GM03348 (cell line): ENCODE measurements at regions not wholly inside any gene's neighbourhood (a gene's known extent, or its start where the extent isn't known, plus 50 kb on each side); places are given as distances from the start of the nearest gene placed in this dataset.
"Not testable (repeated sequence)": the region's sequence is repeated elsewhere in the genome, so short reads cannot be mapped to it uniquely, and the experiment has no call there.

Experiments used
- DNase-seq: peaks from one replicate; pipeline ENCODE4 v3.0.0; 2012; ENCODE audit warnings: low spot score

DNA sequence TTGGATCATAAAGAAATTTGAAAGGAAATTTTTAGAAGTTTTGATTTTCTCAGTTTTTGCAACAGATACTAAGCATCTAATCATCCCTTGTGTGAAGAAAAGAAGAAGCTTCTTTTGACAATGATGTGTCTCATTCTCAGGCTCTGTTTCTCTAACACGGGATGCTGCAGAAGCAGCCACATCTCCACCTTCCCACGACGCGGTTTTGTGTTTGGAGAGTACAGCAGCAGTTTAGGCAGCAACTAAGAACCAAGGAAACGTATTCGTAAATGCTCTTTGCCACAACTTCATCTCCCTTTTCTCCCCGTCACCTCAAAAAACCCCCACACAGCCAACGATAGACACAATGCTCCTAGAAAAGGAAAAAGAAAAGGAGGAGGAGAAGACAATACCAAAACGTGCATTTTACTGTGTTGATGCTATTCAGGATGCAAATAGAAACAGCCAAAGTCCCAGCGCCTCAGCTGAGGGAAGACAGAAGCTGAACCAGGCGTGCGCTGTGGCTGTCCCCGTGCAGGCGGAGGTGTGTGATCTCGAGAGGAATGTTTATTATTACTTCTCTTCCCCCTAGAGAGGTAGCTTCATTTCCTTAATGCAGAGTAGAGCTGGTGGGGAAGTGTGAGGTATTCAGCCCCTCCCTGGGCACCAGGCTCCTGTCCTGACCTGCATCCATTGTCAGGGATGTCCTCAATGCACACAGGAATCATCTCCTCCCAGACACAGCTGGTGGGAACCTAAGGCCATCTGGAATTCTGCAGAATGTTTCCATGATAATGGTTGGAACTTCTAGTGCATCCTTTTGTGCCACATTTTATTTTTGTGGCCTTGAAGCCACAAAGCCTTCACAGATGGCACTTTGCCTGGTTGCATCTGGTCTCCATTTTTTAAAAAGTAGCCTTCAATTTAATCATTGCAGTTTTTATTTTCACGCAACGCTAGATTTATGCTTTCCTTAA is 174.6 kb upstream of the KLF6 start:
- DNase-seq = no peak

DNA sequence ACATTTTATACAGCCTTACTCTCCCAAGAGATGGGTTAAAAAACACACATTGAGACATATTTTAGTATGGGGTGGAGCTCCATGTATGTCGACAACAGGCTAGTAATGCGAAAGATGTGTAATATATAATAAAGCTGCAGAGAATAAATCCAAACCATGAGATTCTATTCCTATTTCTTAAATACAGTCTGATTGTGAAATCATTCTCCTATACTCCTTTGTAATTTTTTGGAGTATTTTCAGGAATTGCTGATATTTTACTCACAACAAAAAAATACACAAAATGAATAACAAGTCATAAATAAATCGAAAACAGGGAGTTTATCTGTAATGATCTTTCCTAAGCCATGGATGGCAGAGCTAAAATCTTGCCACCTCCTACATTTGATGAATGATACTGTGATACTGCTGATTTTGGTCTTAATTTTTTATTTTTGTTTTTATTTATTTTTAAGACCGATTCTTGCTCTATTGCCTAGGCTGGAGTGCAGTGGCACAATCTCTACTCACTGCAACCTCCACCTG is 173.5 kb upstream of the KLF6 start:
- DNase-seq = no peak

DNA sequence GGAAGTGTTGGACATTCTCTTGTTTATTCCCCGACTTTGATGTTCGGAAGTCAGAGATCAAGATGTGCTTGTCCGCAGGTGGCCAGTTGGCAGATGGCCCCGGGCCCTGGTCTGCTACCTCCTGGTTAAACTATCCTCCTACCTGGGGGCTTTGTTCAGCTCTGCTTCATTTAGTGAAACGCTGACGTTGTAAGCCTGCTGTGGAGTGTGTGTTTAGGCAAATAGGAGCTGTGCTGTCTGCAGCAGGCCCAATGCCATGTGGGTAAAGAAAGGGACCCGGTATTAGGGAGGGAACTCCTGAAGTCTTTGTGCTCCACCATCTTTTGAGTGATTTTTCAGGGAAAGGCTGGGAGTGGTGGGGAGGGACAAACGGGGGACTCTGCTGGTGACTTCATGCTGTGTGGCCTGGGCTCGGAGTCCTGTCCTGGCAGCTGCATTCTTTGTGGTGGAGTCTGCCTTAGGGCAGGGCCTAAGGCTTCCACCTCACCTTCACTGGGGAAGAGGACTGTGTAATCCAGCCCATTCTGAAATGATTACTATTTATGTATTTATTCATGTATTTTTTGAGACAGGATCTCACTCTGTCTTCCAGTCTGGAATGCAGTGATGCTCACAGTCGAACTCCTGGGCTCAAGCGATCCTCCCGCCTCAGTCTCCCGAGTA is 171.1 kb upstream of the KLF6 start:
- no peak for DNase-seq

DNA sequence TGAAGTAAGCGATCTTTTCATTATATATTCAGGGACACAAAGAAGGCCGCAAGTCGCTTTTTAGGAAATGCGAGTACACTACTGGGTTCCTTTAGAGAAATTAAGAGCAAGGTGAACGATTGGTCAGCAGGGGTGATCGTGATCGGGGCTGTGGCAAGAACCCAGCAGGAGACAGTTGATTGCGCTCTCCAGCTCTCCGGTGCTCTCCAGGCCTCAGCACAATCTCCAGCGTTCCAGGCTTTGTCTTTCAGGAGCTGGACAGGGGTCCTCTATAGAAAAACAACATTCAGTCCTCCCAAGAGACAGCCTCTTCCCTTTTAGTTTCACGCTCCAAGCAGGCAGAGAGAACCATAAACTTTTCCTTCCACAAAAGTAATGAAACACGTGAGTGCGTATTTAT is 170.5 kb upstream of the KLF6 start:
- no peak for DNase-seq

DNA sequence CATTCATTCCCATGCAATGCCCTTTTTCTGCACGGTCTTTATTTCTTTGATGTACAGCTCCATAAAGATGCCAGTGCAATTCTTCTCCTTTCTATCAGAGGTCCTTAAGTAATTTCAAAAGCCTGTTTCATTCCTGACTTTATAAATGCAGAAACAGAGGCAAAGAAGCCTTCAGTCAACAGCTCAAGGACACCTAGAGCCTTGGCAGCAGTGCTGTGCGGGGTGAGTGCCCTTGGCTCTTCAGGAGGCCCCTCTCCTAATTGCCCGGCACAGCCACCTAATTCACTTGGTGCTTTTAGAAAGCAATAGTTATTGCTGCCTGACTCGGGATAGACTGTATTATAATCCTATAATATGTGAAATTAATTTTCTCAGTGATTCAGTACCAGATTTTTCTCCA is 169.6 kb upstream of the KLF6 start:
- DNase-seq = no peak

DNA sequence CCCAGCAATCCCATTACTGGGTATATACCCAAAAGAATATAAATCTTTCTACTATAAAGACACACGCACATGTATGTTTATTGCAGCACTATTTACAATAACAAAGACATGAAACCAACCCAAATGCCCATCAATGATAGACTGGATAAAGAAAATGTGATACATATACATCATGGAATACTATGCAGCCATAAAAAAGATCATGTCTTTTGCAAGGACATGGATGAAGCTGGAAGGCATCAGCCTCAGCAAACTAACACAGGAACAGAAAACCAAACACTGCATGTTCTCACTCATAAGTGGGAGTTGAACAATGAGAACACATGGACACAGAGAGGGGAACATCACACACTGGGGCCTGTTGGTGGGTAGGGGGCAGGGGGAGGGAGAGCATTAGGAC is 169.0 kb upstream of the KLF6 start:
- not testable (repeated sequence) for DNase-seq

DNA sequence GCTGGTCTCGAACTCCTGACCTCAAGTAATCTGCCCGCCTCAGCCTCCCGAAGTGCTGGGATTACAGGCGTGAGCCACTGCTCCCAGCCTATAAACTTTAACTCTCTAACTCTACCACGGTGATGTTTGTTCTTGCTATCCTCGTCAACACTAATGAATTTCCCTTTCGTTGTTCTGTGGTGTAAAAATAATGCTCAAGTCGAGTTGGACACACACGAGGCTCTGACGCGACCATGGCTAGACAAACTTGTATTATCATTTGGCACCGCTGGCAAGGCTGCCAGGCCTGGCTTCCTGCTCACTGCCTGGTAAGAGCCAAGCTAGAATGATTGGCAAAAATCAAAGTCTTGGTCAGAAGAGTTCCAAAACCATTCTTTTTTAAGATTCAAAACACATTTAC is 167.0 kb upstream of the KLF6 start:
- DNase-seq = no peak

DNA sequence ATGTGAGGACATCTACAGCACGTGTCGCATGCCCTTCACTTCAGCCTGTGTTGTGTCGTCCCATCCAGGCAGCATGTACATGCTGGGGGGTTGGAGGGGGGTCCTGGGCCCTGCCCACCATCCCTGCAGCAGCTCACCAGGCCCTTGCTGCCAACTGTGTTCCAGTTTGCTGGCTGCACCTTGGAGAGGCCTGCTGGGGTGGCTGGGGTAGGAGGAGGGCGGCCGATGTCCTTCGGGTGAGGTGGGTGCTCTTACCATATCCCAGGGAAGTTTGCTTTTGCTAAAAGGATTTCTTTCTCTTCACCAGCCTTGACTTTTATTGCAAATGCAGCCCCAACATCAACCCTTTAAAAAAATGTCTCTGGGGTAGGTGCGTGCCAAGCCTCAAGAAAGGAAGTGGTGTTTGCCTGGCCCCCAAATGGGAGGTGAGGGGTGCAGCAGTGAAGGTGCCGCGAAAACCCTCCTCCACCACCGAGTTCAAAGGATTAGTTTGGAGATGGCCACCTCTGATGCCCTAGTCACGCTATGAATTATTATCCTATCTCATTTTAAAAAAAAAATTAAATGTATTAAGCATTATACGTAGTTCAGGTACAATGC is 165.8 kb upstream of the KLF6 start:
- no peak for DNase-seq

DNA sequence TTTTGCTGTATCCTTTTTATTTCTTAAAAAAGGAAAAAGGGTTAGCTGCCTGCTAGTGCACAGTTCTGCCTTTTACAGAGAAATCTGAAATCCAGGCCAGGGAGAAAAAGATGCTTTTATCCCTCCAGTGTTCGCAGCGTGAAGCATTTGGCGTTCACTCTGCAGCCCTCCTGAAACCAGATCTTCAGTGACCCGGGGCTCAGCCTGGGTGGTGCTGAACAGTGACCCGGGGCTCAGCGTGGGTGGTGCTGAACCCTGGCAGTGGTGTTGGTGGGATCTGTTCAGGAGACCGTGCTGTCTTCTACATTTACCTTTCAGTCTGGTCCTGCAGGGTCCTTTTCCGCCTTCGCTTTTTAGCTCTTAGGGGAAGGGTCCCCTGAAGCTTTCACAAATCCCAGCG is 164.7 kb upstream of the KLF6 start:
- DNase-seq = no peak

DNA sequence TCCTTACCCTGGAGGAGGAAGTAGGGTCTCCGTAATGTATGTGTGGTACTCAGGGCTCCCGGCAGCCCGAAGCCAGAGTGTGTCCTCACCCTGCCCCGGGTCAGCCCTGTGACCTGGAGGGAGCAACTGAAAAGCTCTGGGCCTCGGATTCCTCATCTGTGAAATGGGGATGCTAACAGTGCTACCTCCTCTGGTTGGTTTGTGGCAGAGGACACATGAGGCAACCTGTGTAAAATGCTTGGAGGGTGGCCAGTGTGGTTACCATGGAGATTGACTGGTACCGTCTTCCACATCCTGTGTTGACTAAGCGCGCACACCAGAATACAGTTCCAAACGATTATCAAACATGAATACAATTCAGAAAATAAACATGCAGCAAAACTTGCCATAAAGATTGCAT is 163.8 kb upstream of the KLF6 start:
- DNase-seq = no peak

DNA sequence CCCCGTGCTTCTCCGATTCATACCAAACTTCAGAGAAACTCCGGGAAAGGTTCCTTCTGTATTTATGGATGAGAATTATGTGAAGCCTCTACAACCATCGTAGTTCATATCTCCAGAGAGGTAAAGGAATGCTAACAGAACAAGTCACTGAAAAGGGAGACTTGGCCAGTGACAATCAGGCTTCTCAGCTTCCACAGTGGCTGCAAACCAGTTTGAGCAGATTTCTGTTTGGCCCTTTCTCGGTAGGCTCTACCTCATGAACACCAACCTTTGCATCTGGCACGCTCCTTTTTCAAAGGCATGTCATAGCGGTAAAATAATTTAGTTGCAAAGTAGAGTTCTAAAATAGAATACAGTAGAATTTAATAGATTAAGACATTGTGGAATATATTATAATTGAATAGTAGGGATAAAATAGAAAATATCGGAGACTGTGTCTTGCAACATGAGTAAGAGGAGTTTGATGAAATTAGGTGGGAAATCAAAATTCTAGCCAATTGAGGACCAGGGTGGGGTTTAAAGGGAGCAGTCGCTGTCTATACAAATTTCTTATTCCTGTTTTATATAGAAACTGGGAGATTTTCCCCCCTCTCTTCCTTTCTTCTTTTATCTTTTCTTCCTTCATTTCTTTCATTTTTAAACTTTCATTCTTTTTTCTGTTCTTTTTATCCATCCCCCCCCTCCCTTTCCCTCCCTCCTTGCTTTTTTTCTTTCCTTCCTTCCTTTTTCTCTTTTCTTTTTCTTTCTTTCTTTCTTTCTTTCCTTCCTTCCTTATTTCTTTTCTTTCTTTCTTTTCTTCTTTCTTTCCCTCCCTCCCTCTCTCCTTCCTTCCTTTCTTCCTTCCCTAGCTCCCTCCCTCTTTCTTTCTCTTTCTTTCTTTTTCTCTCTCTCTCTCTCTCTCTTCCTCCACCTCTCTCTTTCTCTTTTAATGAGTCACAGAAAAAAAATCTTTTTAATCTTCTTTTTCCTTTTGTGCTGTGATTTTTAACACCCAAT is 161.5 kb upstream of the KLF6 start:
- DNase-seq = no peak

DNA sequence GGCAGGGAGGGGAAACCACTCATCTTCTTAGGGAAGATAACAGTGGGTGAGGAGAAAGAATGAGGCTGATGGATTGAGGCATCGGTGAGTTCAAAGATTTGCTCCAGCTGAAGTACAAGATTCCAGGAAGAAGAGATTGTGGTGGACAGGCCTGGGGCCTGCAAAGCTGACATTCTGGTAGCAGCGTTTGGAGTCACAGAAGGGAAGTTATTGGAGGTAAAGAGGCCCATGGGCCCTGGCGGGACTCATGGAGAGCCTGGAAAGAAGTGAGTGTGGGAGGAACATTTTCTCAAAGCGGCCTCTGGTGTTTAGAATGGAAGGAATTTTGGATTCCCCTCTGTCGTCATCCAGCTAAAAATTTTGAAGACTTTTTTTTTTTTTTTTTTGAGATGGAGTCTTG is 160.0 kb upstream of the KLF6 start:
- no peak for DNase-seq

DNA sequence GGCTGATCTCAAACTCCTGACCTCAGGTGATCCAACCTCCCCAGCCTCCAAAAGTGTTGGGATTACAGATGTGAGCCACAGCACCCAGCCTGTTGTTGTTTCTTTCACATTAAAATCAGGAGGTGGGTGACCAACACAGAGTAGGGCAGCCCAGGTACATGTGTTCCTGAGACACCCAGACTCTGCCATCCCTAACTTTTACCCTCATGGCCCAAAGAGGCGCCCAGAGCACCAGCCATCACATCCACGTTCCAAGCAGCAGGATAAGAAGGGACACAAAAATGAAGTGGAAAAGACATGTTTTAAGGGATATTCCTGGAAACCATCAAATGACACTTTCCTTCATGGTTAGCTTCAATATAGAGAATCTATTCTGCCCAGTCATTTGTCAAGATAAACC is 159.6 kb upstream of the KLF6 start:
- no peak for DNase-seq

DNA sequence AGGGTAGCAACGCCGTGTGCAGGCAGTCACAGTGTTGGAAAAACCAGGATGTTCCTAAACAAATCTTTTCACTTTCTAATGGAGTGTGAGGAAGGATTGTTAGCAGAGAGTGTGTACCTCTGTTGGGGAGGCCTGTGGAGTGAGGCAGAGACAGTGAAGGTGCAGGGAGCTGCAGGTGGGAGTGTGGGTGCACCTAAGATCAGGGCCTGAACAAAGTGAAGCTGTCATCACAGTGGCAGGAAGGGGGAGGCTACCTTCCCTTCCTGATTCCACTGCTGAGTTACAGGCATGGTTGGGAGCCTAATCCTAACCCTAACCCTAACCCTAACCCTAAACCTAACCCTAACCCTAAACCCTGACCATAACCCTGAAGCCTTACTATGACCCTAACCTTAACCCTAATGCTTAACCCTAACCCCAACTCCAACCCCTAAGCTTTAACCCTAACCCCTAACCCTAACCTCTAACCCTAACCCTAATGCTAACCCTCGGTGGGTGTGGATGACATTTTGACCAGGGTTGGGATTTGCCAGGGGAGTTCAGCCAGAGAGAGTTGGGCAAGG is 158.8 kb upstream of the KLF6 start:
- DNase-seq = no peak

DNA sequence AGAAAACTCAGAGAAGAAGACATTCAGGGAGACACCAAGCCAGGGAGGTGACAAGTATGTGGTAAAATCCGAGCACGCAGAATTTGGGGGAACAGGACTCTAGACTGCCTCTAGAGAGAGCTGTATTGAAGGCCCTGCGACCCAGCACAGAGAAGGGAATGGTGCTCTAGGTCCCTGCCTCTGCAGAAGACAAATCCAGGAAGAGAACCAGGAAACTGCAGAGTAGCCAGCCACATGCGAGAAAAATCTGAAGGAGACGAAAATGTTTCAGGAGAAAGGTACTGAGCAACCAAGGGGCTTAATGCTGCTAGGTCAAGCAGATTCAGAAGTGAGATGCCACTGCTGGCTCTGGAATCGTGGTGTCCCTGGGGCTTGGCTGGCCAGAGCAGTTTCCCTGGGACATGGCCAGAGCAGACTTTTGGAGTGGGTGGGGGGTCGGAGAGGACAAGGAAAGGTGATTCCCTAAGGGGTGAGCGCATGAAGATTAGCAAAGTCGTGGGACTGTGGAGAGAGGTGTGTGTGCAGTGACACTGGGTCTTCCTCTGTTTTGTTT is 158.0 kb upstream of the KLF6 start:
- no peak for DNase-seq

DNA sequence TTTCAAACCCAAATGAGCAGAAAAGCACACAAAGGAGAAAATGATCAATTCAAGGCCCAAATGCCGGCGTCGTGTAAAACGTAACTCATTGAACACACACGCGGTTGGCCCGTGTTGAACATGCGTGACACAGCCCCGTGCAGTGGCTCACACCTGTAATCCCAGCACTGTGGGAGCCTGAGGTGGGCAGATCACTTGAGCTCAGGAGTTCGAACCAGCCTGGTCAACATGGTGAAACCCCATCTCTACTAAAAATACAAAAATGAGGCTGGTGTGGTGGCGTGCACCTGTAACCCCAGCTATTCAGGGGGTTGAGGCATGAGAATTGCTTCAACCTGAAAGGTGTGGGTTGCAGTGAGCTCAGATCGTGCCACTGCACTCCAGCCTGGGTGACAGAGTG is 156.7 kb upstream of the KLF6 start:
- DNase-seq = no peak

DNA sequence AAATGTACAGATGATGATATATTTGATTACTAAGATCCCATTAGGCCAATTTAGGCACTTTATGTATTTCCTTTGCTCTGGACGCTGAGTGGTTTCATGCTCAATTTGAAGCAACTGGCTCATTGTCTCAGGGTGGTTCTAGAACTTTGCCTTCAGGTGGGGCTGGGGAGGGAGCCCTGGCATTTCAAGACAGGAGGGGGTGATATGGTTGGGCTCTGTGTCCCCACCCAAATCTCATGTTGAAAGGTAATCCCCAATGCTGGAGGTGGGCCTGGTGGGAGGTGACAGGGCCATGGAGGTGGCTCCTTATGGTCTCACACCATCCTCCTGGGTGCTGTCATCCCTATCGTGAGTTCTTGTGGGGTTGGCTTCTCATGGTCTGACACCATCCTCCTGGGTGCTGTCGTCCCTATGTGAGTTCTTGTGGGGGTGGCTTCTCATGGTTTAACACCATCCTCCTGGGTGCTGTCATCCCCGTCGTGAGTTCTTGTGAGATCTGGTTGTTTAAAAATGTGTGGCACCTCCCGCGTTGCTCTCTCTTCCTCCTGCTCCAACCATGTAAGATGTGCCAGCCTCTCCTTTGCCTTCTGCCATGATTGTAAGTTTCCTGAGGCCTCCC is 151.5 kb upstream of the KLF6 start:
- DNase-seq = no peak

DNA sequence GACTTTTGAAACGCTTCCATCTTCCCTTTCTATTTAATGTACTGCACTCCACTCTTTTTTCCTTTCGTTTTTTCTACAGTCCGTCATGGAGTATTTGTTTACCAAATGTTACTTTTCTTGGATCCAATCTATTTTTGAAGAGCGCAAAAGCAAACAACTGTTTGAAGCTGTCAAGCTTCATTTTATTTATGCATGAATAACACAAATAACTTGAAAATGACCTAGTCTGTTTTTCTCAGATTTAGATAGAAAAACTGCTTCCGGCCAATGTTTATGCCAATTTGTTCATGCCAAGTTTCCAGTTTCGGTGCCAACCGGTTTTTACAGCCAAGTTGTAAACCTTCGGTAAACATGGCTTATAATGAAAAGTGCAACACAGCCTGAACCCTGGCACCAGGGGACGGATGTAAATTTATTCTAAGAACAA is 150.9 kb upstream of the KLF6 start:
- peak; percentile 18 for DNase-seq

DNA sequence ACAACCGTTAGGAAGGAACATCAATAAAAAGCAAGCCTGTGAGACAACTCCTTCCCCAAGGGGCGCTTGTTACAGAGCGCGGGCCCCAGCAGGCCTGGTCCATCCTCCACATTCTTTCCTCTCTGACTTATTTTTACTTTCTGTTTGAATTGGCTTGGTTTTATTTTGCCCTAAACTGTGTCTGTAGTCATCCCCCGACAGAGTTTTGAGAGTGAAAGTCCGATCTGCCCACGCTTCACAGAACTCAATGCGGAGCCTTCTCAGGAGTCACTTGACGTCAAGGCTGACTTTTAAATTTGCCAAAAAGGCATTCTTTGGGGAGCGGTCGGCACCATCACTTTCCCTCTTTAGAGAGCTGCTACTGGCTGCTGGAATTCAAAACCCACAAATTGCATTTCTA is 150.1 kb upstream of the KLF6 start:
- peak; percentile 88 for DNase-seq

DNA sequence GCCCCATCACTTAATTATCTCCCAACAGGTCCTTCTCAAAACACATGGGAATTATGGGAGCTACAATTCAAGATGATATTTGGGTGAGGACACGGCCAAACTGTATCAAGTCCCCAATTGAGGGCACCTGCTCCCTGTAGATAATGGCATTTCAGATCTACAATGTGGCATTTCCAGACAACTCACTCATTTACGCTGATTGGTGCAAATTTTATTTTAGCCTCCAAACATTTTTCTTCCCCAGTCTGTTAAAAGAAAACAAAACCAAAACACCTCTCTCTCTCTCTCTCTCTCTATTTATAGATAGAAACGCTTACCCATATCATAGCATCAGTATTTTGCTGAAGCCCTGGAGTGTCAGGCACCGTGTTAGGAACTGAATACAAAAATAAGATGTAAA is 148.7 kb upstream of the KLF6 start:
- no peak for DNase-seq
